GM21737 (cell line): ENCODE measurements at regions not wholly inside any gene's neighbourhood (a gene's known extent, or its start where the extent isn't known, plus 50 kb on each side); places are given as distances from the start of the nearest gene placed in this dataset.

Experiments
- ATAC-seq: cut with Tn5 transposase; IDR thresholded peaks from one replicate; pipeline ENCODE4 v1.9.1; 2021; ENCODE audit warnings: mild to moderate bottlenecking, moderate library complexity; ENCODE audit not compliant: unreplicated experiment

DNA sequence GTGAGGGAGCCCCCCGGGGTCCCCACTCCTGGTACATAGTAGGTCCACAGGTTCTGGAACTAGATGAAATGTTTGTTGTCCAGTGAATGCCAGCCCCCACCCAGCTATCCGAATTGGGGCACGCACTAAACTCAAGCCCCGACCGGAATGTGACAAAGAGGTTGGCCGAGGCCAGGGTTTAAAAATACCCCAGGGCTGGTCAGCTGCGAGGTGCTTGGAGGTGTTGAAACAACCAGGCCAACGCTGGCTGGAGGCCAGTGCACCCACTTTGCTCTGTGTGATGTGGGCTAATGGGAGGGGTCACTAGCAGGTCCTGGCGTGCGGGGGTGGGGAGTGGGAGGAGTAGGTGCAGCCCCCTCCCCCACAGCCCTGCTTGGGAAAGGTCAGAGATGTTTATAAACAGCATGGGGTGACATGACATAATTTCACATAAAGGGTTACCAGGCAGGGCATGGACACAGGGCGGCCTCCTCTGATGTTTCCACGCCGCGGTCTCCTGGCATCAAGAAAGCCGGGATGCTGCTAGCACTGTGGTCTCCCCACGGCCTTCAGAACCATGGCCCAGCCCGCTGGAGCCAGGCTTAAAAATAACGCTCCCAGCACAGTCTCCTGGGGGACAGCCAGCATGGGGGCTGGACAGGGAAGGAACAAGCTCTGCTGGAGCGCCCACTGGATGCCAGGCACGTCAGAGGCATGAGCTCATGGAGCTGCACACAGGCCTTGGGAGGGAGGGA, 111.2 kb upstream of the PTPN1 start:
- ATAC-seq = no peak

- ATAC-seq = no peak
Observed at GRCh38 chr20:50399555-50399916, 110.6 kb upstream of the PTPN1 start.

GRCh38 chr20:50399917-50400704, 110.1 kb upstream of the PTPN1 start:
- ATAC-seq = no peak

DNA sequence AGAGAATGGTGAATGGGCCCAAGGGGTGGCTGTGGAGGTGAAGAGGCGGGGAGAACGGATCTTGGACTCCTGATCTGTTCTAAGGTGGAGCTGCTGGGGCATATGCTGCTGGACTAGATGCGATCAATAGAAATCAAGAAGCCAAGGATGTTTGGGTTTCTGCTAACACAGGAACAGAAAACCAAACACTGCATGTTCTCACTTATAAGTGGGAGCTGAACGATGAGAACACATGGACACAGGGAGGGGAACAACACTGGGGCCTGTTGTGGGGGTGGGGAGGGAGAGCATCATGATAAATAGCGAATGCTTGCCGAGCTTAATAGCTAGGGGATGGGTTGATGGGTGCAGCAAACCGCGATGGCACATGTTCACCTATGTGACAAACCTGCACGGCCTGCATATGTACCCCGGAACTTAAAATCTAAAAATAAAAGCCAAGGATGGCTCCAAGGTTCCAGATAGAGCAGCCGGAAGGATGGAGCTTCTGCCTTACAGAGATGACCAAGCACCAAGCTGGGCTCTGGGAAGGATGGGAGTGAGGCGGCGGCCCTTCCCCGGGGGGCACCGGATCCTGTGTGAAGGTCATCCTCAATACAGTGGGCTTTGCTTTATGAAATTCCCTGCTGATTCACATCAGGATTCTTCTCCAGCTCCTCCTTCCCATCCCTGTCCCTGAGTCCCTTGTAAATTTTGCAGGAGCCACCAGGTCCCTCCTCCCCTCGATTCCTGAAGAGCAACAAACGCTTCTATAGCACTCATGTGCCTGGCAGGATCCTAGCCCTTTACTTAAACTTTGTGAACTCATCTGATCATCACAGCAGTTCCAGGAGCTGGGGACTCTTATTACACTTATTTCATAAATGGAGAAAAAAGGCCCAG, 109.2 kb upstream of the PTPN1 start:
- no peak for ATAC-seq

GRCh38 chr20:50401587-50402418, 108.4 kb upstream of the PTPN1 start:
- ATAC-seq = no peak

- no peak for ATAC-seq
Observed at GRCh38 chr20:50403565-50404418, 106.4 kb upstream of the PTPN1 start.

- ATAC-seq = no peak
Observed at GRCh38 chr20:50404419-50405234, 105.6 kb upstream of the PTPN1 start.

DNA sequence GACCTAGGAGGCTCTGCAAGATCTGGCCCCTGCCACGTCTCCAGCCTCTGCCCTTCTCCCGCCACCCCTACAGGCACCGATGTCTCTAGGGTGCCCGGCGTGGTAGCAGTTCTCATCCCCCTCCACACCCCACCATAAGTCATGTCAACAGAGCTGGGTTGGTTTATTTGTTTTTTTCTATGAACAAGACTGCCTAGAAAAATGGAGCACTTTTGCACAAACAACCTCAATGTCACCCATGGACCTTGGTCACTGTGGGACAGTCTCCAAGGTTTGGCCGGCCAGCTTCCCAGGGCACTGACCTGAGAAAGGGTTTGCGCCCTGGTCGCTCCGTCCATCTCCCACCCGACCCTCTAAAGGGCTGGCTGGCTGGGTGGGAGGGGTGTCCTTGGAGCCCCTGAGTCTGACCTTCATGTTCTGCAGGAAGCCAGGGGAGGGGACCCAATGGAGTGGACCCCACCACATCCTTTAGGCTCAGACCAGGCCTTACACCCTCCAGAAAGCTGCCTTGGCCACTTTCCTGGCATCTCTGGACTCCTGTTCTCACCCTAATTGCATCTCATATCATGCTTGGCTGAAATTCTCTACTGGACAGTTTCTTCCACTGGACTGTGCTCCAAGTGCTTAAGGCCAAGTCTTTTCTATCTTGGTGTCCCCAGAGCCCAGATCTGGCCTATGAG, 104.8 kb upstream of the PTPN1 start:
- ATAC-seq = no peak

GRCh38 chr20:50405915-50406609, 104.1 kb upstream of the PTPN1 start:
- no peak for ATAC-seq

GRCh38 chr20:50406610-50407136, 103.5 kb upstream of the PTPN1 start:
- ATAC-seq = no peak

GRCh38 chr20:50408526-50409364, 101.4 kb upstream of the PTPN1 start:
- ATAC-seq = no peak

- ATAC-seq = no peak
Observed at GRCh38 chr20:50409495-50409894, 100.7 kb upstream of the PTPN1 start.

DNA sequence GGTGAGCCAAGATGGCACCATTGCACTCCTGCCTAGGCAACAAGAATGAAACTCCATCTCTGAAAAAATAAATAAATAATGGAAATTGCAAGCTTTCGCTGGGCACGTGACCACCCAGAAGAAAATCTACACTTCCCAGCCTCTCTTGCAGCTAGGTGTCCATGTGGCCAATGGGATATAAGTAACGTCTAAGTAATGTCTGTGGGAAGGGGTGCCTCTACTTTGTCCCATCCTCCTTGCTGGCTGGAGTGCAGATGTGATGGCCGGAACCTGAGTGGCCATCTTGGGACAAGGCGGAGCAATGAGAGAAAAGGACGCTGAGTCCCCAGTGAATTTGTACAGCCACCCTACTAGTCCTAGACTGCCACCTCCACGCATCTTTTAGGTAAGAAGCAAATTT, 99.8 kb upstream of the PTPN1 start:
- no peak for ATAC-seq

- no peak for ATAC-seq
Observed at GRCh38 chr20:50412069-50412468, 98.1 kb upstream of the PTPN1 start.

- ATAC-seq = no peak
Observed at GRCh38 chr20:50412499-50412898, 97.7 kb upstream of the PTPN1 start.

DNA sequence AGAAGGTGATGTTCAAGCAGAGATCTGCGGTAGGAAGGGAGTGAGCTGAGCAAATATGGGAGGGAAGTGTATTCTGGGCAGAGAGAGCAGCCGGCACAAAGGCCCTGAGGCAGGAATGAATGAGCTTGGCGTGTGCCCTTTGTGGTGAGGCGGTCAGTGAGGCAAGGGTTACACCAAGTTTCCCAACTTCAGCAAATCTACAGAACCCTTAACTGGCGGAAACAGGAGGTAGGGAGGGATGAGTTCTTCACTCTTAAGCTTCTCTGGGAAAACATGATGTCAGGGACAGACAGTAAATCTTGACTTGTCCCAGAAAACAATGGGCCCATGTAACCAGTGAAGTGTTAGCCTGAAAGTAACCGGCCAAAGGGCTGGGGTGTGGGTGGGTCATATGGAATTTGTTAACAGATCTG, 97.1 kb upstream of the PTPN1 start:
- ATAC-seq = no peak
